Effector memory CD4-positive, alpha-beta T cell (primary cell): ENCODE measurements at regions not wholly inside any gene's neighbourhood (a gene's known extent, or its start where the extent isn't known, plus 50 kb on each side); places are given as distances from the start of the nearest gene placed in this dataset.

Source experiments
- DNase-seq, 3 donors: peaks; one replicate each; pipeline ENCODE4 v3.0.0-alpha.2; 2020
- H3K27ac ChIP-seq: 2 replicates; pipeline ENCODE4 v1.7.0; 2013; ENCODE audit warnings: mild to moderate bottlenecking, low read length, moderate library complexity; ENCODE audit not compliant: insufficient read depth, poor library complexity, severe bottlenecking
- H3K27me3 ChIP-seq: replicated peaks from 2 replicates; pipeline ENCODE4 v1.7.0; 2013; ENCODE audit warnings: mild to moderate bottlenecking, low read length; ENCODE audit not compliant: insufficient read depth, control insufficient read depth, poor library complexity, severe bottlenecking
- H3K36me3 ChIP-seq: 2 replicates; pipeline ENCODE4 v1.7.0; 2013; ENCODE audit warnings: mild to moderate bottlenecking, low read length, moderate library complexity; ENCODE audit not compliant: control insufficient read depth, insufficient read depth
- H3K4me1 ChIP-seq: 2 replicates; pipeline ENCODE4 v1.7.0; 2013; ENCODE audit warnings: low read length, mild to moderate bottlenecking; ENCODE audit not compliant: control insufficient read depth, insufficient read depth, poor library complexity, severe bottlenecking
- H3K4me3 ChIP-seq: 2 replicates; pipeline ENCODE4 v1.7.0; 2013; ENCODE audit warnings: low read length, low read depth, mild to moderate bottlenecking; ENCODE audit not compliant: insufficient read depth, poor library complexity, severe bottlenecking
- H3K9me3 ChIP-seq: 2 replicates; pipeline ENCODE4 v1.7.0; 2013; ENCODE audit warnings: mild to moderate bottlenecking, low read length, moderate library complexity; ENCODE audit not compliant: control insufficient read depth

DNA sequence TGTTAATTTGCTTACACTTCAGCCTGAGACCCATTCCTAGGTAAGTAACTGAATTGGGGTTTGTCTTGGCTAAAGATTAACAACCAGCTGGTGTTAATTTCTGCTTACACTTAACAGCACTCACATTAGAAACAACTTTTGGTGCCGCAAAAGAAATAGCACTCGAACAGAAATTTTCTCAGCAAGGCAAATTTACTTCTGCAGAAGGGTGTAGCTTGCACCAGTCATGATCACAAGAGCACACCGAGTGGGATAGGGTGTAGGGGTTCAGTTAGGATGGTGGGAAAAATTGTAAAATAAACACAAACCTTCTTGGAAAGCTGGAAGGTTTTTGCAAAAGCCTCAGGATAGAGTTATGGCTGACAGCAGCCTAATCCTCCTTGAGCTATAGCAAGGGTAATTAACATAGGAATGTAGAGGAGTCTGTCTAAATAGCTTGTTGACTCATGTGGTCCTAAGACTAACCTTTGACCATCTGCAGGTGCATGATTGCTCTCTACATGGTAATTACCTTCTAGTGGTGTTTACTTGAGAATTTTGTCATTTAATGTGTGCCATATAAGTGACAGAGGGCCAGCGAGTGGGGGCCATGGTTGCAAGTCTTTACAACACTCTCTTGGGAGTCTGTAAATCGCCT lies 67.8 kb upstream of the CDK13 start:
- no peaks in the 10 kb centered on the region for H3K27me3 ChIP-seq
- no peak for DNase-seq
- no peak overlapping the region for H3K27ac ChIP-seq

DNA sequence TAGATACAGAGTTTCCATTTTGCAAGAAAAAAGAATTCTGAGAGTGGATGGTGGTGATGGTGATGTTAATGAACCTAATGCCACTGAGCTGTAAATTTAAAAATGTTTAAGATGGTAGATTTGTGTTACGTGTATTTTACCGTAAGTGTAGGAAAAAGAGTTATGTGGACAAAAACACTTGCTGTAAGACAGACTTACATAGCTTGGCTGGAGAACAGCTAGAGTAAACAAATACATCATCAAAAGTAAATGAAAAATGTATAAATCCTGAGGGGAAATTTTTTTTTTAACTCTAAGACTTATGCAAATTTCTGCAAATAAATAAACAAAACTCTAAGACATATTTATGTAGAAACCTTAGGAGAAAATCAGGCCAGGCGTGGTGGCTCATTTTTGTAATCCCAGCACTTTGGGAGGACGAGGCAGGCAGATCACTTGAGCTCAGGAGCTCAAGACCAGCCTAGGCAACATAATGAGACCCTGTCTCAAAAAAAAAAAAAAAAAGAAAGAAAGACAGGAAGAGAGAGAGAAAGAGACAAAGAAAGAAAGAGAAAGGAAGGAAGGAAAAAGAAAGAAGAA lies 66.2 kb upstream of the CDK13 start:
- Histone ChIP-seq H3K4me1 (no peaks in the 10 kb centered on the region), H3K27ac (no peak overlapping the region), H3K27me3 (no peaks in the 10 kb centered on the region), H3K4me3 (no peak overlapping the region), H3K9me3 (peaks cover 13% of the 10 kb centered on the region), H3K36me3 (no peaks in the 10 kb centered on the region)
- no peak for DNase-seq

More for the DNA sequence above, 67.8 kb upstream of the CDK13 start:
- Histone ChIP-seq H3K4me1 (no peaks in the 10 kb centered on the region), H3K4me3 (no peak overlapping the region), H3K36me3 (no peaks in the 10 kb centered on the region), H3K9me3 (peaks cover 13% of the 10 kb centered on the region)

DNA sequence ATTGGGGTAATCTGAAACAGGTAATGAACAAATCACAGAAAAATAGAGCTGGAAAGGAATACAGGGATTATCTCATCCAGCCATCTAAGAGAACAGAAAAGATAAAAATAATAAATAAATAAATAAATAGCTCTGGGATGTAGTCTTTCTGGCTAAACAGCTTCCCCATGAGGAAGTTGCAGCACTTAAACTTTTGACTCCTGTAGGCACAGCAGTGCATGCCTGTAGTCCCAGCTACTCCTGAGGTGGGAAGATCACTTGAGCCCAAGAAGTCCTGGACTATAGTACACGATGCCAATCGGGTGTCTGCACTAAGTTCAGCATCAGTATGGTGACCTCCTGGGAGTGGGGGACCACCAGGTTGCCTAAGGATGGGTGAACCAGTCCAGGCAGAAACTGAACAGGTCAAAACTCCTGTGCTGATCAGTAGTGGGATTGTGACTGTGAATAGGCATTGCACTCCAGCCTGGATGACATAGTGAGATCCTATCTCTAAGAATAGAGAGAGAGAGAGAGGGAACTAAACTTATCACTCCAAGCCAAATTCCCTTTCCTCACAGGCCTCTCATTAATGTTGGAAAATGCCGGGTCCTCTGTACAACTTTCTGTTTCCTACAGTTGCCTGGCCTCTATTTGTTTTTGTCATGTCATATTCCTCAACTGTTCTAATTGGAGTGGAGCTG lies 61.7 kb upstream of the CDK13 start:
- Histone ChIP-seq H3K27me3 (no peaks in the 10 kb centered on the region), H3K27ac (no peak overlapping the region), H3K4me1 (no peaks in the 10 kb centered on the region), H3K9me3 (no peaks in the 10 kb centered on the region), H3K4me3 (no peak overlapping the region), H3K36me3 (no peaks in the 10 kb centered on the region)
- DNase-seq = no peak

DNA sequence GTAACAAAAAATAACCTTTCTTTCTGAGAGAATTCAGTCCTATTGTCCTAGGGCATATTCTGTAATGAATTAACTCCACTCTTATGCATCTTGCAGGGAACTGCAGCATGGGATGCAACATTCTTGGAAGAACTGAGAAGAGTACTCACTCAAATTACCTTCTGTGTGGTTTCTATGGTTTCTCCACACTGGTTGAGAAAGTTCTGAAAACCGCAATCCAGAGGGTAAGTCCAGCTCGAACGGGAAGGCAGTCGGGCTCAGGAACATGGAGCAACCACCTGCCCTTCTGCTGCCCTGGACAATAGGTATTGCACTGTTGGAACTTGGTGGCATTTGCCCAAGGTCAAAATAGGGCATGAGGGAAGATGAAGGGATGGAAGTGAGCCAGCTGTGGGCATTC lies 59.6 kb upstream of the CDK13 start:
- H3K27ac ChIP-seq = no peak overlapping the region
- no peaks in the 10 kb centered on the region for H3K27me3 ChIP-seq
- H3K4me3 ChIP-seq = no peak overlapping the region
- DNase-seq = no peak
- no peaks in the 10 kb centered on the region for H3K36me3 ChIP-seq
- no peaks in the 10 kb centered on the region for H3K4me1 ChIP-seq
- H3K9me3 ChIP-seq = no peaks in the 10 kb centered on the region

DNA sequence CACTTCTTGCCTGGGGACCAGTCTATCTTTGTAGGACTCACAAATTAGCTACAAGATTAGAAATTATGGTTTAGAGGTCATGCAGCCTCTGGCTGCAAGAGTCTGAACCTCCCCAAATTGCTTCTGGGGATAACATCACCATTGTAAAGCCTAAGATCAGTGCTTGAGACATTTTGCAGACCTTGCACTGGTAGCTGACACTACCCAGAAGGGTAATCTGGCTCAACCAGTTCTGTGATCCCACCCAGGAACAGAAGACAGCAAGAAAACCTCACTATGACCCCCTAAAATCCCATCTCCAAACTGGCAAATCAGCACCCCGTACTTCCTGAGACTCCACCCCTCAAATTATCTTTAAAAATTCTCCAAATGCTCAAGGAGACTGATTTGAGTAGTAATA lies 58.2 kb upstream of the CDK13 start:
- DNase-seq = no peak
- H3K27ac ChIP-seq = no peak overlapping the region
- H3K9me3 ChIP-seq = no peaks in the 10 kb centered on the region
- H3K4me1 ChIP-seq = no peaks in the 10 kb centered on the region
- no peaks in the 10 kb centered on the region for H3K27me3 ChIP-seq
- no peak overlapping the region for H3K4me3 ChIP-seq
- H3K36me3 ChIP-seq = no peaks in the 10 kb centered on the region

DNA sequence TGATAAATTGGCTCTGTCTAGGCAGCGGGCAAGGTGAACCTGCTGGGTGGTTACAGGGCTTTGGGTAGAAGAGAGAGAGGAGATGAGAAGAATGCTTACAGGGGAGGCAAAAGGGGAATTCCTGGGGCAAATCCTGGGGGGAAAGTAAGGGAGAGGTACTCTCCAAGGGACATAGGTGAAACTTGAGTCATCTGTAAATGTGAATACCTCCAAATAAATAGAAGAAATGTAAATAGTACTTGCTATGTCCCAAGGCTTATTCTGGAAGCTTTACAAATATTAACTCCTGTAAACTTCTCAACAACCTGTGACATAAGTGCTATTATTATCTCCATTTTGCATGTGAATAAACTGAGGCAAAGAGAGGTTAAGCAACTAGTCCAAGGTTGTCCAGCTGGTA lies 57.7 kb upstream of the CDK13 start:
- Histone ChIP-seq H3K36me3 (no peaks in the 10 kb centered on the region), H3K27me3 (no peaks in the 10 kb centered on the region), H3K27ac (no peak overlapping the region), H3K9me3 (no peaks in the 10 kb centered on the region), H3K4me3 (no peak overlapping the region), H3K4me1 (no peaks in the 10 kb centered on the region)
- DNase-seq = no peak

DNA sequence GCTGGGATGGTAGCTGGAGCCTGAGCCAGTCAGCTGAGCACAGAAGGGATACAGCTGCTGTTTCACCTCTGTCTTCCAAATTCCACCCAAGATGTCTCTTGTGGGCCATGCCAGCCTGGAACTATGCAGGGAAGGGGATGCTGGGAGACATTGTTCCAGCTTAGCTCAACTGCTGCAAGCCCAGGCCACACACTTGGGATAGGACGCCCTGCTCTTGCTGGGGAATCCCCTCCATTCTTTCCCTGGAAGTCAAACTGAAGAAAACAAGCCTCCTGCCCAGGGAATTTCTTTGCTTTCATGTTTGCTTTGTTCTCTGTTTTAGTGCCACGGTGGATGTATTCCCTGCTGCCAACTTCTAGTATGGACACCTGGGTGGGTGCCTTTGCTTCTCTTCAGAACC lies 55.2 kb upstream of the CDK13 start:
- no peak for DNase-seq
- Histone ChIP-seq H3K4me1 (no peaks in the 10 kb centered on the region), H3K36me3 (no peaks in the 10 kb centered on the region), H3K27ac (no peak overlapping the region), H3K9me3 (no peaks in the 10 kb centered on the region), H3K4me3 (no peak overlapping the region), H3K27me3 (no peaks in the 10 kb centered on the region)

DNA sequence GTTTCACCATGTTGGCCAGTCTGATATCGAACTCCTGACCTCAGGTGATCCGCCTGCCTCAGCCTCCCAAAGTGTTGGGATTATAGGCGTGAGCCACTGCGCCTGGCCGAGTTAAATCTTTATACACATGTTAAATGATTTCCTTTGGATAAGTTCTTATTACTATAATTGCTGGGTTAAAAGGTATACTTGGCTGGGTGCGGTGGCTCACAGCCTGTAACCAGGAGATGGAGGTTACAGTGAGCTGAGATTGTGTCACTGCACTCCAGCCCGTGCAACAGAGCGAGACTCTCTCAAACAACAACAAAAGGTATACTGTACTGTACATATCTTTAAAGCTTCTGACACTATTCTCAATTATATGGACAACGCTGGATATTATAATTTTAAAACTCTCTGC lies 53.2 kb upstream of the CDK13 start:
- H3K27me3 ChIP-seq = no peaks in the 10 kb centered on the region
- no peaks in the 10 kb centered on the region for H3K9me3 ChIP-seq
- H3K4me1 ChIP-seq = no peaks in the 10 kb centered on the region
- H3K27ac ChIP-seq = no peak overlapping the region
- no peak for DNase-seq
- H3K36me3 ChIP-seq = no peaks in the 10 kb centered on the region
- no peak overlapping the region for H3K4me3 ChIP-seq

DNA sequence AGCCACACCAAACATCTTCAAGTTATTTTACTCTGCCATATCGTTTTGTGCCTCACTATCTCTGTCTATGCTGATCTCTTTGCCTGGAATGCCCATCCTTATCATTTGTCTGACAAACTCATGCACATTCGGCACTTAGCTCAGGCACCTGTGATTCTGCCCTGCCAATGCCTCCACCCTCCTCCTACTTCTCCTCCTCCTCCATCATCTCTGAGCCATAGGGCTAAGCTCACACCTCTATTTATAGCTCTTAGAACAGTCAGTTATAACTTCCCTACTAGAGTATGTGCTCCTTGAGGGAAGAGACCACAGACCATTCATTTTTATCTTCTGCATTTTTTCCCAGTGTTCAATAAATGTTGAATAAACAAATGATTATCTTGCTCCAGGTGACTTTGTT lies 51.2 kb upstream of the CDK13 start:
- H3K36me3 ChIP-seq = no peaks in the 10 kb centered on the region
- no peak overlapping the region for H3K27ac ChIP-seq
- no peaks in the 10 kb centered on the region for H3K4me1 ChIP-seq
- H3K27me3 ChIP-seq = no peaks in the 10 kb centered on the region
- H3K4me3 ChIP-seq = no peak overlapping the region
- H3K9me3 ChIP-seq = no peaks in the 10 kb centered on the region
- DNase-seq = no peak
